Mammary epithelial cell (primary cell): ENCODE measurements at regions not wholly inside any gene's neighbourhood (a gene's known extent, or its start where the extent isn't known, plus 50 kb on each side); places are given as distances from the start of the nearest gene placed in this dataset.

Source experiments
- EZH2 ChIP-seq: IDR thresholded peaks from 2 replicates; pipeline ENCODE4 v1.6.1; 2012; ENCODE audit warnings: low read length, inconsistent platforms, borderline replicate concordance
- TF ChIP-seq, protein P1 (sequence below), 2 donors: IDR thresholded peaks in 1 of 2; conservative IDR thresholded peaks in 1 of 2; 2 replicates each; pipeline ENCODE4 v1.5.1; 2011 to 2012; ENCODE audit warnings: inconsistent platforms in 2 of 2, low read length in 2 of 2, mild to moderate bottlenecking in 2 of 2, control low read depth in 1 of 2, low read depth in 1 of 2; ENCODE audit not compliant: insufficient read depth in 1 of 2; ENCODE audit errors: extremely low read depth in 1 of 2

DNA sequence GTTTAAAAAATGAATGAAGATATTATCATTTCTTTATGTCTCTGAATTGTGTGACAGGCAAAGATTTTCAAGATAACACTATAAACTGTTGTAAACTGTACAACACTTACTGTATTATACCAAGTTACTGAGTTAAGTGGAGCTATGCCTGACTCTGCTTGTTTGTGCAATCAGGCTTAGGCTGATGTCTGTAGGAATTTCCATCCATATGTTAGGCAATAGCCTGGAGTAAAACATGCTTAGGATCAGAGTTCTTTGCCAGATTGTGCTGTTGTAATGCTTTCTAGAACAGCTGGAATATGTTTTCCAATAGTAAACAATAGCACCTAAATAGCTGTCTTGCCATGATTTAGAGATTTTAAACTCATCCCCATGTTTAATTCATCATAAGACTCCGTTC is 1496.7 kb downstream of the CDH11 start:
- TF ChIP-seq, protein P1, sequence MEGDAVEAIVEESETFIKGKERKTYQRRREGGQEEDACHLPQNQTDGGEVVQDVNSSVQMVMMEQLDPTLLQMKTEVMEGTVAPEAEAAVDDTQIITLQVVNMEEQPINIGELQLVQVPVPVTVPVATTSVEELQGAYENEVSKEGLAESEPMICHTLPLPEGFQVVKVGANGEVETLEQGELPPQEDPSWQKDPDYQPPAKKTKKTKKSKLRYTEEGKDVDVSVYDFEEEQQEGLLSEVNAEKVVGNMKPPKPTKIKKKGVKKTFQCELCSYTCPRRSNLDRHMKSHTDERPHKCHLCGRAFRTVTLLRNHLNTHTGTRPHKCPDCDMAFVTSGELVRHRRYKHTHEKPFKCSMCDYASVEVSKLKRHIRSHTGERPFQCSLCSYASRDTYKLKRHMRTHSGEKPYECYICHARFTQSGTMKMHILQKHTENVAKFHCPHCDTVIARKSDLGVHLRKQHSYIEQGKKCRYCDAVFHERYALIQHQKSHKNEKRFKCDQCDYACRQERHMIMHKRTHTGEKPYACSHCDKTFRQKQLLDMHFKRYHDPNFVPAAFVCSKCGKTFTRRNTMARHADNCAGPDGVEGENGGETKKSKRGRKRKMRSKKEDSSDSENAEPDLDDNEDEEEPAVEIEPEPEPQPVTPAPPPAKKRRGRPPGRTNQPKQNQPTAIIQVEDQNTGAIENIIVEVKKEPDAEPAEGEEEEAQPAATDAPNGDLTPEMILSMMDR (conservative IDR thresholded peaks at IDR 0.05 in 1 of 2, IDR thresholded peaks at IDR 0.05 in 1 of 2; ENCODE audit: extremely low read depth in 1 of 2, insufficient read depth in 1 of 2, low read depth in 1 of 2, low read length in 2 of 2): no peak
- TF ChIP-seq EZH2: no peak
